Panc1 (cell line): ENCODE measurements at regions not wholly inside any gene's neighbourhood (a gene's known extent, or its start where the extent isn't known, plus 50 kb on each side); places are given as distances from the start of the nearest gene placed in this dataset.

Source experiments
- ATAC-seq: fragments of 200-7000 bp; cut with Tn5 transposase; 2 replicates; pipeline ENCODE4 v1.9.1; 2020; ENCODE audit warnings: mild to moderate bottlenecking, moderate library complexity
- BruUV-seq: library from RNA; stranded (reverse); fragments of 400-500 nt; replicated peaks from 2 replicates; lab custom pipeline; 2021; lab: Mats Ljungman, UMichigan
- CTCF ChIA-PET: fragments of 300-600 bp; sonication (Branson Sonifier 250); formaldehyde crosslinking; loops from one replicate; lab custom pipeline; 2022; ENCODE audit warnings: antibody characterized with exemption; lab: Charles Lee
- POLR2A ChIA-PET: fragments of 300-600 bp; sonication (Branson Sonifier 250); formaldehyde crosslinking; loops from one replicate; lab custom pipeline; 2022; ENCODE audit warnings: antibody characterized with exemption; lab: Charles Lee
- DNase-seq: peaks from one replicate; pipeline ENCODE4 v3.0.0-alpha.2; 2010; ENCODE audit warnings: low read depth, low spot score
- H3K27ac ChIP-seq: 2 replicates; pipeline ENCODE4 v1.5.1; 2011; ENCODE audit warnings: mild to moderate bottlenecking, low read length, inconsistent platforms
- H3K27me3 ChIP-seq: fragments of 200-500 bp; sonication (Bioruptor generic); 2 replicates; pipeline ENCODE4 v1.6.0; 2014; ENCODE audit warnings: low read length, inconsistent platforms; ENCODE audit not compliant: control insufficient read depth, insufficient read depth
- H3K36me3 ChIP-seq: fragments of 200-500 bp; sonication (Bioruptor generic); 2 replicates; pipeline ENCODE4 v1.5.1; 2014; ENCODE audit warnings: inconsistent platforms, mild to moderate bottlenecking, low read length, moderate library complexity; ENCODE audit not compliant: control insufficient read depth, insufficient read depth
- H3K4me1 ChIP-seq: 2 replicates; pipeline ENCODE4 v1.5.1; 2011; ENCODE audit warnings: inconsistent platforms, mild to moderate bottlenecking, low read length, moderate library complexity; ENCODE audit not compliant: control insufficient read depth, insufficient read depth
- H3K4me3 ChIP-seq, 2 experiments: 2 replicates each; pipeline ENCODE4 v1.5.1; 2011 to 2012; ENCODE audit warnings: low read depth in 2 of 2, low read length in 2 of 2, mild to moderate bottlenecking in 2 of 2, inconsistent platforms in 1 of 2, moderate library complexity in 1 of 2
- H3K9me3 ChIP-seq: fragments of 200-500 bp; sonication (Bioruptor generic); 2 replicates; pipeline ENCODE4 v1.5.1; 2014; ENCODE audit warnings: low read depth, mild to moderate bottlenecking, inconsistent platforms, low read length, moderate library complexity; ENCODE audit not compliant: control insufficient read depth, insufficient read depth
- POLR2AphosphoS5 ChIP-seq: IDR thresholded peaks from 2 replicates; pipeline ENCODE4 v1.6.1; 2012; ENCODE audit warnings: mild to moderate bottlenecking, low read depth, low read length, moderate library complexity
- SIN3A ChIP-seq: IDR thresholded peaks from 2 replicates; pipeline ENCODE4 v1.6.1; 2012; ENCODE audit warnings: low read depth, mild to moderate bottlenecking, low read length, moderate library complexity, borderline replicate concordance; ENCODE audit not compliant: insufficient read depth
- TCF7L2 ChIP-seq: IDR thresholded peaks from 2 replicates; pipeline ENCODE4 v1.6.1; 2011; ENCODE audit warnings: mild to moderate bottlenecking, low read depth, low read length, inconsistent platforms
- in situ Hi-C: cut with HindIII; loops from 2 replicates; pipeline ENCODE4 v1.10.0; 2016; ENCODE audit warnings: low sequenced_read_pairs, low pct_unique_long_range_greater_than_20kb
- intact Hi-C: fragments of 100-400 bp; cut with micrococcal nuclease; formaldehyde crosslinking; loops from one replicate; pipeline ENCODE4 v1.10.0; 2022; ENCODE audit not compliant: unreplicated experiment
- TF ChIP-seq, protein P1 (sequence below): fragments of 450-650 bp; IDR thresholded peaks from 2 replicates; pipeline ENCODE4 v1.5.1; 2017; ENCODE audit warnings: mild to moderate bottlenecking
- TF ChIP-seq, protein P2 (sequence below), 2 experiments: IDR thresholded peaks; 2 replicates each; pipeline ENCODE4 v1.6.1; 2011 to 2012; ENCODE audit warnings: low read depth in 2 of 2, control low read depth in 1 of 2, low read length in 1 of 2, mild to moderate bottlenecking in 1 of 2, moderate library complexity in 1 of 2; ENCODE audit not compliant: insufficient read depth in 1 of 2

DNA sequence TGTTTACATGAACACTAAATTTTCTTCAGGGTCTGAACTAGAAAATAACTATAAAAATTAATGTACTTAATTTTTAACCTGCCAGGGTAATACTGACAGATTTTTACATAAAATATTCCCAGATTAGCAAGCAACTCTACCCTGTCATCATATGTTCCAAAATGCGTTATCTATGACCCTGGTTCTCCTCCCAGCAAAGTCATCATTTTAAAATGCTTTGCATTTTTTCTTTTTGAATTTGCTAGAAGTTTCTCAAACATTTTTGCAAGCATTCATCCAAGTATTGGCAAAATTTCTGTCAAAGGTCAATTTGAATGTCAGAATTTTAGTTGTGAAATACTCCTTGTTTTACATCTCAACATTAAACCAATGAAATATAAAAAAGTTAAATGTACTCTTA is 144.5 kb upstream of the FTMT start:
- intact Hi-C loops = no loop called here
- in situ Hi-C loops = no loop called here
- ChIA-PET POLR2A (no interaction called here), CTCF (no interaction called here)
- no peak for TF ChIP-seq TCF7L2
- no peak for TF ChIP-seq POLR2AphosphoS5
- TF ChIP-seq, protein P1, sequence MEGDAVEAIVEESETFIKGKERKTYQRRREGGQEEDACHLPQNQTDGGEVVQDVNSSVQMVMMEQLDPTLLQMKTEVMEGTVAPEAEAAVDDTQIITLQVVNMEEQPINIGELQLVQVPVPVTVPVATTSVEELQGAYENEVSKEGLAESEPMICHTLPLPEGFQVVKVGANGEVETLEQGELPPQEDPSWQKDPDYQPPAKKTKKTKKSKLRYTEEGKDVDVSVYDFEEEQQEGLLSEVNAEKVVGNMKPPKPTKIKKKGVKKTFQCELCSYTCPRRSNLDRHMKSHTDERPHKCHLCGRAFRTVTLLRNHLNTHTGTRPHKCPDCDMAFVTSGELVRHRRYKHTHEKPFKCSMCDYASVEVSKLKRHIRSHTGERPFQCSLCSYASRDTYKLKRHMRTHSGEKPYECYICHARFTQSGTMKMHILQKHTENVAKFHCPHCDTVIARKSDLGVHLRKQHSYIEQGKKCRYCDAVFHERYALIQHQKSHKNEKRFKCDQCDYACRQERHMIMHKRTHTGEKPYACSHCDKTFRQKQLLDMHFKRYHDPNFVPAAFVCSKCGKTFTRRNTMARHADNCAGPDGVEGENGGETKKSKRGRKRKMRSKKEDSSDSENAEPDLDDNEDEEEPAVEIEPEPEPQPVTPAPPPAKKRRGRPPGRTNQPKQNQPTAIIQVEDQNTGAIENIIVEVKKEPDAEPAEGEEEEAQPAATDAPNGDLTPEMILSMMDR = no peak
- TF ChIP-seq, protein P2, sequence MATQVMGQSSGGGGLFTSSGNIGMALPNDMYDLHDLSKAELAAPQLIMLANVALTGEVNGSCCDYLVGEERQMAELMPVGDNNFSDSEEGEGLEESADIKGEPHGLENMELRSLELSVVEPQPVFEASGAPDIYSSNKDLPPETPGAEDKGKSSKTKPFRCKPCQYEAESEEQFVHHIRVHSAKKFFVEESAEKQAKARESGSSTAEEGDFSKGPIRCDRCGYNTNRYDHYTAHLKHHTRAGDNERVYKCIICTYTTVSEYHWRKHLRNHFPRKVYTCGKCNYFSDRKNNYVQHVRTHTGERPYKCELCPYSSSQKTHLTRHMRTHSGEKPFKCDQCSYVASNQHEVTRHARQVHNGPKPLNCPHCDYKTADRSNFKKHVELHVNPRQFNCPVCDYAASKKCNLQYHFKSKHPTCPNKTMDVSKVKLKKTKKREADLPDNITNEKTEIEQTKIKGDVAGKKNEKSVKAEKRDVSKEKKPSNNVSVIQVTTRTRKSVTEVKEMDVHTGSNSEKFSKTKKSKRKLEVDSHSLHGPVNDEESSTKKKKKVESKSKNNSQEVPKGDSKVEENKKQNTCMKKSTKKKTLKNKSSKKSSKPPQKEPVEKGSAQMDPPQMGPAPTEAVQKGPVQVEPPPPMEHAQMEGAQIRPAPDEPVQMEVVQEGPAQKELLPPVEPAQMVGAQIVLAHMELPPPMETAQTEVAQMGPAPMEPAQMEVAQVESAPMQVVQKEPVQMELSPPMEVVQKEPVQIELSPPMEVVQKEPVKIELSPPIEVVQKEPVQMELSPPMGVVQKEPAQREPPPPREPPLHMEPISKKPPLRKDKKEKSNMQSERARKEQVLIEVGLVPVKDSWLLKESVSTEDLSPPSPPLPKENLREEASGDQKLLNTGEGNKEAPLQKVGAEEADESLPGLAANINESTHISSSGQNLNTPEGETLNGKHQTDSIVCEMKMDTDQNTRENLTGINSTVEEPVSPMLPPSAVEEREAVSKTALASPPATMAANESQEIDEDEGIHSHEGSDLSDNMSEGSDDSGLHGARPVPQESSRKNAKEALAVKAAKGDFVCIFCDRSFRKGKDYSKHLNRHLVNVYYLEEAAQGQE (IDR thresholded peaks at IDR 0.05; ENCODE audit: insufficient read depth in 1 of 2, low read depth in 2 of 2, low read length in 1 of 2) = no peak
- no peak for TF ChIP-seq SIN3A
- Histone ChIP-seq H3K27ac (no peak overlapping the region), H3K4me1 (no peaks in the 10 kb centered on the region), H3K4me3 (no peak overlapping the region), H3K27me3 (no peaks in the 10 kb centered on the region), H3K36me3 (no peaks in the 10 kb centered on the region), H3K9me3 (peaks cover 4% of the 10 kb centered on the region)
- BruUV-seq = no TSS peak
- DNase-seq (no peak), ATAC-seq (no peak)

DNA sequence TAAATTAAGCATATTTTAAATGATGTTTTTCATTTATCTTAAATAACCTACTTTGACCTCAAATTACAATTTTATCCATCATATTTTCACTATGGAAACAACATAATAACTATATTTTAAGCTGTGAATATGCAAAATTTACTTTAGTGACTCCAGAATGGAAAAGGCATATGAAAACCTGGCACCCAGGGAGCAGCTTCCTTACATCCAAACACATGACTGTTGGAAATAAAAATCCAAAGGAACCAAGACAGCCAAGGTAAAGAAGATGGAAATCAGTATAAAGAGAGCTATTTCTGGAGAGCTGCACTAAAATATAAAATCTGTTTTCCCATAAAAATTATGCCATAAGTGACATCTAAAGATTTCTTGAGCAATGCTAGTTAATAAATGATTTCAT is 140.3 kb upstream of the FTMT start:
- Histone ChIP-seq H3K27me3 (no peaks in the 10 kb centered on the region), H3K9me3 (peaks cover 4% of the 10 kb centered on the region), H3K36me3 (no peaks in the 10 kb centered on the region), H3K4me1 (no peaks in the 10 kb centered on the region), H3K4me3 (no peak overlapping the region), H3K27ac (no peak overlapping the region)
- BruUV-seq = no TSS peak
- ChIA-PET CTCF (no interaction called here), POLR2A (no interaction called here)
- no peak for DNase-seq
- in situ Hi-C loops (no loop called here), intact Hi-C loops (no loop called here)
- no peak for ATAC-seq
- TF ChIP-seq POLR2AphosphoS5 (no peak), SIN3A (no peak), TCF7L2 (no peak)
- TF ChIP-seq, protein P2 (IDR thresholded peaks at IDR 0.05; ENCODE audit: insufficient read depth in 1 of 2, low read depth in 2 of 2, low read length in 1 of 2) = no peak
- TF ChIP-seq, protein P1 = no peak
